Activated CD4-positive, alpha-beta T cell treated with anti-CD3 and anti-CD28 coated beads for 36 hours (primary cell): ENCODE measurements at regions not wholly inside any gene's neighbourhood (a gene's known extent, or its start where the extent isn't known, plus 50 kb on each side); places are given as distances from the start of the nearest gene placed in this dataset.
"Not testable (repeated sequence)": the region's sequence is repeated elsewhere in the genome, so short reads cannot be mapped to it uniquely, and the experiment has no call there.

Experiments used
- ATAC-seq: fragments of 200-7000 bp; cut with Tn5 transposase; one replicate; pipeline ENCODE4 v1.10.0; 2021; ENCODE audit warnings: mild to moderate bottlenecking, moderate library complexity
- CTCF ChIA-PET: fragments of 350-600 bp; sonication (Branson Sonifier 250); formaldehyde crosslinking; loops from one replicate; lab custom pipeline; 2021; ENCODE audit warnings: antibody characterized with exemption; lab: Charles Lee
- POLR2A ChIA-PET: fragments of 350-600 bp; sonication (Branson Sonifier 250); formaldehyde crosslinking; loops from one replicate; lab custom pipeline; 2021; ENCODE audit warnings: antibody characterized with exemption, inconsistent platforms; lab: Charles Lee
- DNase-seq: peaks from one replicate; pipeline ENCODE4 v3.0.0-alpha.2; 2020
- H3K27ac Mint-ChIP-seq: one replicate; pipeline ENCODE4 v1.8.0; 2021; ENCODE audit warnings: mixed read lengths
- H3K27me3 Mint-ChIP-seq: one replicate; pipeline ENCODE4 v1.8.0; 2021; ENCODE audit warnings: mixed read lengths
- H3K36me3 Mint-ChIP-seq: one replicate; pipeline ENCODE4 v1.8.0; 2021; ENCODE audit warnings: low read depth, mixed read lengths
- H3K4me1 Mint-ChIP-seq: one replicate; pipeline ENCODE4 v1.8.0; 2021; ENCODE audit warnings: mixed read lengths
- H3K4me3 Mint-ChIP-seq: one replicate; pipeline ENCODE4 v1.8.0; 2021; ENCODE audit warnings: mild to moderate bottlenecking, moderate library complexity, mixed read lengths
- H3K9me3 Mint-ChIP-seq: one replicate; pipeline ENCODE4 v1.8.0; 2021; ENCODE audit warnings: low read depth, mixed read lengths
- intact Hi-C, 2 experiments: fragments of 100-400 bp; cut with DNase I in 1 of 2; cut with micrococcal nuclease in 1 of 2; formaldehyde crosslinking; loops; one replicate each; pipeline versions ENCODE4 v1.14.2 to v1.15.1; 2022 to 2024; cut with DNase I, micrococcal nuclease

DNA sequence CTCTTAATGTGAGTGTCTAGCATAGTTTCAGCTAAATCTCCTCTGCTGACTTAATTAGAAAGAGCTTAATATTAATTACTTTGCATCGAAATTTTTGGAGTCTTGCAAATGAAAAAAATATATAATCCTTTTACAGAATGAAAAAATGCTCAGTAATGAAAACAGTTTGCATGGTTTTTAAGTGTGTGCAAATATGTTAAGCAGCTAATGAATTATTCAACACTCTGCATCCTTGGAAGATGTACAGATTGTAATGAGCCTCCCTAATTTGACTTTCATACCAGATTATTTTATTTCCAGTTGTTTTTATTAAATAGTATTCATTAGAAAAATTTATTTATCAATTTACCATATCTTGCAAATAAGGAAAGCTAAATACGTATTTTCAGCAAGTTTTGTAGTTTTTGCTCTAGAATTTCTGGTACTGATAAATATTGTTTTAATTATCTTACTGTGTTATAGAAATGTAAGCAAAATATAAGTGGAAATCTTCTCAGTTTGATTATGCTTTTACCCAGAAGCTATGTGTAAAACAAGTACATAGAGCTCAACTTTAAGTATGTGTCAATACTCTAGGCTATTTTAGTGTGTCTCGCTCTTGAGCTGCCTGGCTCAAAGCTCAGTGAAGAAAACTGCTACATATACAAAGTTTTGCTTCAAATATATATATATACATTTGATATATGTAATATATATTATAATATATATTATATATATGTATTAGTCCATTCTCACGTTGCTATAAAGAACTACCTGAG is 714.9 kb upstream of the LUZP2 start:
- H3K4me3 Mint-ChIP-seq, result no peak overlapping the region
- ATAC-seq, result no peak
- DNase-seq, result no peak
- H3K27ac Mint-ChIP-seq, result no peak overlapping the region
- no peaks in the 10 kb centered on the region for H3K27me3 Mint-ChIP-seq
- intact Hi-C loops, result no loop called here
- no peaks in the 10 kb centered on the region for H3K36me3 Mint-ChIP-seq
- H3K9me3 Mint-ChIP-seq, result peaks cover 3% of the 10 kb centered on the region
- POLR2A ChIA-PET, result no interaction called here
- CTCF ChIA-PET, result no interaction called here
- H3K4me1 Mint-ChIP-seq, result no peaks in the 10 kb centered on the region

DNA sequence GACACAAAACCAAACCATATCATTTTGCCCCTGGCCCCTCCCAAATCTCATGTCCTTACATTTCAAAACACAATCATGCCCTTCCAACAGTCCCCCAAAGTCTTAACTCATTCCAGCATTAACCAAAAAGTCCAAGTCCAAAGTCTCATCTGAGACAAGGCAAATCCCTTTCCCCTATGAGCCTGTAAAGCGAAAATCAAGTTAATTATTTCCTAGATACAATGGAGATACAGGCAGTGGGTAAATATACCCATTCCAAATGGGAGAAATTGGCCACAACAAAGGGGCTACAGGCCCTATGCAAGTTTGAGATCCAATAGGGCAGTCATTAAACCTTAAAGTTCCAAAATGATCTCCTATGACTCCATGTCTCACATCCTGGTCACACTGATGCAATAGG is 709.9 kb upstream of the LUZP2 start:
- H3K4me3 Mint-ChIP-seq, H3K36me3 Mint-ChIP-seq, POLR2A ChIA-PET, H3K27me3 Mint-ChIP-seq, DNase-seq, intact Hi-C loops, H3K9me3 Mint-ChIP-seq, ATAC-seq, H3K27ac Mint-ChIP-seq, CTCF ChIA-PET, H3K4me1 Mint-ChIP-seq: not testable (repeated sequence)

DNA sequence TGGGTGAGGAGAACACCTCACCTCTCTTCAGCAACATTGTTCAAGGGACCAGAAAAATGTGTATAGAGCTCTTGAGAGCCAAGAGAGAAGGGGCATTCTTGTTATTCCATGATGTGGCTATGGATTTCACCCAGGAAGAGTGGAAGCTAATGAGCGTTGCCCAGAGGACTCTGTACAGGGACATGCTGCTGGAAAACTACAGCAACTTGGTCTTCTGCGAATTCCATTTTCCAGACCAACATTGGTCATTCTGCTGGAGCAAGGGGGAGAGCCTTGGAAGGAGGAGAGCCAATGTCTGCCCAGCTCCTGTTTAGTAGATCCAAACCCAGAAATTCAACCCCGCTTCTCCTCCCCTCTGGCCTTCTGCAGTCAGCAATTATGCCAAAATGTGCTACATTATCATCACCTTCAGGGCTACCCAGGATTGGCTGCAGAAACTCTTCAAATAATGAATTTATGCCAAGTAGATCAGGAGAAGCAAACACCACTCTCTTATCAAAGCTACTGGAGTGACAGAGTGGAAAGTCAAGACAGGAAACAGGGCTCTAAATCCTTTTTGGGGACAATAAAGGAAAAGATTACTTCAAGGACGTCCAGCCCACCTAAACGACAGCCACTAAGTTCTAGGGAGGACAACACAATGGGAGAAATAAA is 707.5 kb upstream of the LUZP2 start:
- no peaks in the 10 kb centered on the region for H3K36me3 Mint-ChIP-seq
- no peak overlapping the region for H3K27ac Mint-ChIP-seq
- no peaks in the 10 kb centered on the region for H3K4me1 Mint-ChIP-seq
- ChIA-PET CTCF (no interaction called here), POLR2A (no interaction called here)
- ATAC-seq (no peak), DNase-seq (no peak)
- peaks cover 8% of the 10 kb centered on the region for H3K9me3 Mint-ChIP-seq
- no peak overlapping the region for H3K4me3 Mint-ChIP-seq
- intact Hi-C loops, result no loop called here
- no peaks in the 10 kb centered on the region for H3K27me3 Mint-ChIP-seq

DNA sequence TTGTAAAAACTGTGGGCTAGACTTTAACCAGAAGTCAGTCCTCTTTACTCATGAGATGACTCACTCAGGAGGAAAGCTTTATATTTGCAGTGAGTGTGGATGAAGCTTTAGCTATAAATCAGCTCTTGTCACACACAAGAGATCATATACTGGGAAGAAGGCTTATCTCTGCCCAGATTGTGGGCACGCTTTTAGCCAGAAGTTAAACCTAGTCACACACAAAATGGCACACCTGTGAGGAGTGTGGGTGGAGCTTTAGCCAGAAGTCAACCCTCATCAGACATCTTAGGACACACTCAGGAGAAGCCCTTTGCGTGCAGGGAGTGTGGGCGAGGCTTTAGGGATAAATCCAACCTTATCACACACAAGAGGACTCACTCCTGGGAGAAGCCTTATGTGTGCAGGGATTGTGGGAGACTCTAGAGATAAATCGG is 706.9 kb upstream of the LUZP2 start:
- CTCF ChIA-PET, result no interaction called here
- intact Hi-C loops, result no loop called here
- ATAC-seq, result no peak

DNA sequence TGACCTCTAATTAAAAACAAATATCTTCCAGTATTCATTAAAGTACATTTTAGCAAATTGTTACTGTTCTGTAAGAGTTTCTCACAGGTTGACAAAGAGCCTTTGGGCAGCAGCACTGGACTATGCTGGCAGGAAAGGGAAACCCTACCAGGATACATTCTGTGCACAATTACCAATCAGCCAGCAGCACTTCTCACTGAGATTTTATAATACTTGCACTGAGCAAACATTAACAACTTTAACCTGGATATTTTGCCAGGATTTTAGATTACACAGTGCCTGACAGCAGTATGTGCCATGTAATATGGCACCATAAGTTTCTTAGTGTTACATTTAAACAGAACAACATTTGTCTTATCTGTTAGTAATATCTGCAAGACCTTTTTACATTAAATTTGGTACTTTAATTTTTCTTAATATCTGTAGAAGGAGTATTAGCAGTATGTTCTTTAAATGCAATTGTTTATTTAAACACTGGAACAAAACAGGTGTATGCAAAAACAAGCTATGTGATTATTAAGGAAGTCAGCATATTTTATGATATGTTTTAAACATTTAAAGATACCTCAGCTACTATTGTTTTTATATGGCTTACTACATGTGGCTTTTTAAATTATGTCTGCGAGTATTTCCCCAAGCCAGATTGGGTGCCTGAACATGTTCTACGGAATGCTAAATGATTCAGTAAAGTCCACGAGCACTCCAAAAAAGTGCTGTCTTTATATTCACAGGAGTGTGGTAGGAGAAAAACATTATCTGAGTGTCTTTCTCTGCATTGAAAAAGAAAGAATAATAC is 699.0 kb upstream of the LUZP2 start:
- Mint-ChIP-seq H3K9me3 (peaks cover 3% of the 10 kb centered on the region), H3K36me3 (no peaks in the 10 kb centered on the region), H3K27me3 (no peaks in the 10 kb centered on the region), H3K27ac (no peak overlapping the region), H3K4me3 (no peak overlapping the region), H3K4me1 (no peaks in the 10 kb centered on the region)
- ChIA-PET CTCF (no interaction called here), POLR2A (no interaction called here)
- intact Hi-C loops, result no loop called here
- ATAC-seq, result no peak
- no peak for DNase-seq

More for the DNA sequence above, 706.9 kb upstream of the LUZP2 start:
- no peak for DNase-seq
- peaks cover 8% of the 10 kb centered on the region for H3K9me3 Mint-ChIP-seq
- POLR2A ChIA-PET, result no interaction called here
- H3K4me1 Mint-ChIP-seq, result no peaks in the 10 kb centered on the region
- no peaks in the 10 kb centered on the region for H3K27me3 Mint-ChIP-seq
- no peaks in the 10 kb centered on the region for H3K36me3 Mint-ChIP-seq
- H3K4me3 Mint-ChIP-seq, result no peak overlapping the region
- H3K27ac Mint-ChIP-seq, result no peak overlapping the region

DNA sequence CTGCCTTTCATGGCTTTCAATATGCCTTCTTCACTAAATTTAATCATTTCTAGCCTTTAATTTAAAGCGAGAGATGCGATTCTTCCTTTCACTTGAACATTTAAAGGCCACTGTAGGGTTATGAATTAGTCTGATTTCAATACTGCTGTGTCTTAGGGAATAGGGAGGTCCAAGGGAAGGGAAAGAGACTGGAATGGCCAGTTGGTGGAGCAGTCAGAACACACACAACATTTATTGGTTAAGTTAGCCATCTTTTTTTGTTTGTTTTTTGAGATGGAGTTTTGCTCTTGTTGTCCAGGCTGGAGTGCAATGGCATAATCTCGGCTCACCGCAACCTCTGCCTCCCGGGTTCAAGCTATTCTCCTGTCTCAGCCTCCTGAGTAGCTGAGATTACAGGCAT is 662.5 kb upstream of the LUZP2 start:
- H3K27ac Mint-ChIP-seq, H3K4me1 Mint-ChIP-seq, intact Hi-C loops, ATAC-seq, DNase-seq, H3K27me3 Mint-ChIP-seq, H3K36me3 Mint-ChIP-seq, H3K4me3 Mint-ChIP-seq, H3K9me3 Mint-ChIP-seq, CTCF ChIA-PET, POLR2A ChIA-PET: not testable (repeated sequence)

DNA sequence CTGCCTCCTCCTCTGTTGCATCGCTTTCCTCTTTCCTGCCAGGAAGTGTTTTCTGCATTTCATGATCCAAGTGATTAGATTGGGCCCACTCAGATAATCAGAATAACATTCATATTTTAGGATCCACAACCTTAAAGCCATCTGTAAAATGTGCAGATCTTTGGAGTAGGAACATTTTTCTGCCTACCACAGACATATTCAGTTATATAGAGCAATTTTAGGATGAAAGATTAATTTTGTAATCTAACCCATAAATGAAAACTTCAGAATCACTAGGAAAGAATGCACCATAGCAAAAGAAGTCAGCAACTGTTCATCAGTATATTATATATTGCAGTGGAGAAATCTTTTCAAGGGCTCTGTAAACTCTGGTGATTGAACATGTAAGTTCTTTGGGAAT is 659.9 kb upstream of the LUZP2 start:
- H3K36me3 Mint-ChIP-seq, result no peaks in the 10 kb centered on the region
- intact Hi-C loops, result no loop called here
- ChIA-PET POLR2A (no interaction called here), CTCF (no interaction called here)
- no peak for DNase-seq
- no peak for ATAC-seq
- no peak overlapping the region for H3K27ac Mint-ChIP-seq
- H3K9me3 Mint-ChIP-seq, result peaks cover 7% of the 10 kb centered on the region
- no peaks in the 10 kb centered on the region for H3K27me3 Mint-ChIP-seq
- H3K4me1 Mint-ChIP-seq, result no peaks in the 10 kb centered on the region
- H3K4me3 Mint-ChIP-seq, result no peak overlapping the region

DNA sequence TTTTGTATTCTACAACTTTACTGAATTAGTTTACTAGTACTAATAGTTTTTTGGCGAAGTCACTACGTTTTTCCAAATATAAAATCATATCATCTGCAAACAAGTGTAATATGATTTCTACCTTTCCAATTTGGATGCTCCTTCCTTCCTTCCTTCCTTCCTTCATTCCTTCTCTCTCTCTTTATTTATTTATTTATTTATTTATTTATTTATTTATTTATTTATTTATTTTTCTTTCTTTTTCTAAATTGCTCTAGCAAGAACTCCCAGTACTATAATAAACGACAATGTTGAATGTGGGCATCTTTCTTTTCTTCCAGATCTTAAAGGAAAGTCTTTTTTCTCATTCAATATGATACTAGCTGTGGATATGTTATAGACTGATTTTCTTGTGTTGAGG is 656.0 kb upstream of the LUZP2 start:
- POLR2A ChIA-PET, result no interaction called here
- no peak overlapping the region for H3K27ac Mint-ChIP-seq
- DNase-seq (no peak), ATAC-seq (no peak)
- peaks cover 9% of the 10 kb centered on the region for H3K9me3 Mint-ChIP-seq
- intact Hi-C loops, result no loop called here
- no peaks in the 10 kb centered on the region for H3K27me3 Mint-ChIP-seq
- H3K36me3 Mint-ChIP-seq, result no peaks in the 10 kb centered on the region
- no peak overlapping the region for H3K4me3 Mint-ChIP-seq
- no peaks in the 10 kb centered on the region for H3K4me1 Mint-ChIP-seq
- CTCF ChIA-PET, result no interaction called here

DNA sequence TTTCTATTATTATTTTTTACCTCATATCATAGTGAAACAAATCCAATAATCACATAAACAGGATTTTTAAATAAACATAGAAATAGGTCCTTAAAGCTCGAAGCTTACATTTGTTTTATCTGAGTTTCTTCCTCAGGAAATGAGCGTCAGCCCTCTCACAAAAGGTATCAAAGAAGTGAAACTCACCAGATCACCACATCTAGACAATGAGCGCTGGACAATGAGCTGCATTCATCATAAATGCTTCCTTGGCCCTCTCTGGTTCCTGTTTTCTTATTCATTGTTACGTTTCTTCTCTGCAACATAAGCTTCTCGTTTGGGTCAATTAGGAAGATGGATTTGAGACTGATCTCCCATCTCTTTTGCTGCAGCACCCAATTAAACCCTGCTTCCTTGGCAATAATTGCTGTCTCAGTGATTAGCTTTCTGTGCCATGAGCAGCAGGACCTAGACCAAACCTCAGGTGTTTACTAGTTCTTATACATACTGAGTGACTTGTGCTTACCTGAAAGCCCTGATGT is 649.9 kb upstream of the LUZP2 start:
- Mint-ChIP-seq H3K27me3 (no peaks in the 10 kb centered on the region), H3K27ac (no peak overlapping the region), H3K9me3 (peaks cover 15% of the 10 kb centered on the region), H3K4me1 (no peaks in the 10 kb centered on the region), H3K36me3 (no peaks in the 10 kb centered on the region), H3K4me3 (no peak overlapping the region)
- intact Hi-C loops, result no loop called here
- ChIA-PET CTCF (no interaction called here), POLR2A (no interaction called here)
- no peak for ATAC-seq
- no peak for DNase-seq

DNA sequence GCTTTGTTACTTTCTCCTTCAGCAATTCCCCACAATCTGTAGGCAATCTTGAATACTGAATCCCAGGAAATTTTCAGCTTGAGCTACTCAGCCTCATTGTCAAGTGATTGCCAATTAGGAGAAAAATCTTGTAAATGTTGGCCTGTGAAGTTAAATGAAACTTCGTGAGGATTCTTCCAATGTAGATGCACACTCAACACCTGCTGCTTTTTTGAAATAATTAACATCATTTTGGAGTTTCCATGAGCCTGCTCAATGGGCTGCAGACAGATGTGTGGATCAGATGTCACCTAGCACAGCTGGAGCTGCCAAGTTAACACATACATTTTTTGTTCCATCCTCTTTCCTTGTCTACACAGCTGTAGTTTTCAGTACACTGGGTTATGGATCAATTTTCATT is 645.6 kb upstream of the LUZP2 start:
- intact Hi-C loops, result no loop called here
- Mint-ChIP-seq H3K4me1 (no peaks in the 10 kb centered on the region), H3K27ac (no peak overlapping the region), H3K27me3 (no peaks in the 10 kb centered on the region), H3K9me3 (peaks cover 6% of the 10 kb centered on the region), H3K36me3 (no peaks in the 10 kb centered on the region), H3K4me3 (no peak overlapping the region)
- POLR2A ChIA-PET, result no interaction called here
- ATAC-seq (no peak), DNase-seq (no peak)
- CTCF ChIA-PET, result no interaction called here

DNA sequence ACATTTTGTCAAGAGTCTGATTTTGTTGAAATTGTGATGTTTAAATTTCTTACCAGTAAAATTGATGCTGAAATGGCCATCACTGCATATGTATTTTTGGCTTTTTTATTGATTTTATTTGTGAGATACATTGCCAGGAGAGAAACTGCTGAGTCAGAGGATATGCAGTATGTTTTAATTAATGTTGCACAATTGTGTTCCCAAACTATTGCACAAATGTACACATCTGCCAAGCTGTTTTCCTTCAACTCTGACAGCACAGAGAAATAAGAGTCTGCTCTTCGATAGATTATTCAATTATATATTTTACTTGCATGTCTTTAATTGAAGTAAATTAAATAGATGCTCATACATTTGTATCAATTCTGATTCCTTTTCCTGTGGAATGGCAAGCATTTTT is 640.2 kb upstream of the LUZP2 start:
- intact Hi-C loops, result no loop called here
- Mint-ChIP-seq H3K9me3 (peaks cover 4% of the 10 kb centered on the region), H3K36me3 (no peaks in the 10 kb centered on the region), H3K4me3 (no peak overlapping the region), H3K27me3 (no peaks in the 10 kb centered on the region), H3K4me1 (no peaks in the 10 kb centered on the region), H3K27ac (no peak overlapping the region)
- CTCF ChIA-PET, result no interaction called here
- POLR2A ChIA-PET, result no interaction called here
- ATAC-seq (no peak), DNase-seq (no peak)

DNA sequence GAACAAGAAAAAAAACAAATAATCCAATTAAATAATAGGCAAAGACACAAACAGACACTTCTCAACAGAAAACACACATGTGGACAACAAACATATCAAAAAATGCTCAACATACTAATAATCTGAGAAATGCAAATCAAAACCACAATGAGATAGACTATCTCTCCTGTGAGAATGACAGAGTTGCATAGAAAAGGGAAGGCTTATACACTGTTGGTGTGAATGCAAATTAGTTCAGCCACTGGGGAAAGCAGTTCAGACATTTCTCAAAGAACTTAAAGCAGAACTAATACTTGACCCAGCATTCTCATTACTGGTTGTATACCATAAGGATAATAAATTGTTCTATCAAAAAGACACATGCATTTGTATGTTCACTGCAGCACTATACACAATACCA is 637.8 kb upstream of the LUZP2 start:
- no peak overlapping the region for H3K27ac Mint-ChIP-seq
- ChIA-PET POLR2A (no interaction called here), CTCF (no interaction called here)
- no peaks in the 10 kb centered on the region for H3K4me1 Mint-ChIP-seq
- no peak overlapping the region for H3K4me3 Mint-ChIP-seq
- intact Hi-C loops, result no loop called here
- H3K27me3 Mint-ChIP-seq, result no peaks in the 10 kb centered on the region
- peaks cover 8% of the 10 kb centered on the region for H3K9me3 Mint-ChIP-seq
- ATAC-seq, result no peak
- no peaks in the 10 kb centered on the region for H3K36me3 Mint-ChIP-seq
- no peak for DNase-seq
